KMS-11 (cell line): ENCODE measurements at regions not wholly inside any gene's neighbourhood (a gene's known extent, or its start where the extent isn't known, plus 50 kb on each side); places are given as distances from the start of the nearest gene placed in this dataset.

Source experiments
- H2AFZ ChIP-seq: fragments of 200-600 bp; sonication (generic); 2 replicates; pipeline ENCODE4 v1.6.1; 2016; ENCODE audit warnings: antibody characterized with exemption, mixed run types, low read depth
- H3K27ac ChIP-seq: fragments of 200-600 bp; sonication (generic); 2 replicates; pipeline ENCODE4 v1.6.1; 2016; ENCODE audit warnings: mild to moderate bottlenecking, mixed run types
- H3K27me3 ChIP-seq: fragments of 200-600 bp; sonication (generic); 2 replicates; pipeline ENCODE4 v1.6.1; 2017; ENCODE audit warnings: mild to moderate bottlenecking, low read depth, mixed run types, moderate library complexity; ENCODE audit not compliant: insufficient read depth
- H3K36me3 ChIP-seq: fragments of 200-600 bp; sonication (generic); 2 replicates; pipeline ENCODE4 v1.6.1; 2017; ENCODE audit warnings: mild to moderate bottlenecking, mixed run types; ENCODE audit not compliant: insufficient read depth
- H3K4me1 ChIP-seq: fragments of 200-600 bp; sonication (generic); 2 replicates; pipeline ENCODE4 v1.6.1; 2016; ENCODE audit warnings: mild to moderate bottlenecking, low read depth, mixed run types; ENCODE audit not compliant: poor library complexity, severe bottlenecking
- H3K4me2 ChIP-seq: fragments of 200-600 bp; sonication (generic); 2 replicates; pipeline ENCODE4 v1.7.0; 2016; ENCODE audit warnings: mild to moderate bottlenecking, mixed run types
- H3K4me3 ChIP-seq: fragments of 200-600 bp; sonication (generic); IDR thresholded peaks from 2 replicates; pipeline ENCODE4 v1.6.1; 2017; ENCODE audit warnings: low read depth, low read length, mixed read lengths; ENCODE audit not compliant: insufficient read depth
- H3K79me2 ChIP-seq: fragments of 200-600 bp; sonication (generic); 2 replicates; pipeline ENCODE4 v1.6.1; 2016; ENCODE audit warnings: low read depth, mixed run types; ENCODE audit not compliant: insufficient read depth
- H3K9ac ChIP-seq: fragments of 200-600 bp; sonication (generic); 2 replicates; pipeline ENCODE4 v1.6.1; 2016; ENCODE audit warnings: mild to moderate bottlenecking, mixed run types
- H4K20me1 ChIP-seq: fragments of 200-600 bp; sonication (generic); 2 replicates; pipeline ENCODE4 v1.6.1; 2016; ENCODE audit warnings: mild to moderate bottlenecking, mixed run types; ENCODE audit not compliant: insufficient read depth
- TF ChIP-seq, protein P1 (sequence below): fragments of 200-600 bp; sonication (generic); conservative IDR thresholded peaks from 2 replicates; pipeline ENCODE4 v1.6.1; 2017; ENCODE audit warnings: low read depth, mild to moderate bottlenecking, antibody characterized with exemption, low read length, moderate library complexity, mixed read lengths

DNA sequence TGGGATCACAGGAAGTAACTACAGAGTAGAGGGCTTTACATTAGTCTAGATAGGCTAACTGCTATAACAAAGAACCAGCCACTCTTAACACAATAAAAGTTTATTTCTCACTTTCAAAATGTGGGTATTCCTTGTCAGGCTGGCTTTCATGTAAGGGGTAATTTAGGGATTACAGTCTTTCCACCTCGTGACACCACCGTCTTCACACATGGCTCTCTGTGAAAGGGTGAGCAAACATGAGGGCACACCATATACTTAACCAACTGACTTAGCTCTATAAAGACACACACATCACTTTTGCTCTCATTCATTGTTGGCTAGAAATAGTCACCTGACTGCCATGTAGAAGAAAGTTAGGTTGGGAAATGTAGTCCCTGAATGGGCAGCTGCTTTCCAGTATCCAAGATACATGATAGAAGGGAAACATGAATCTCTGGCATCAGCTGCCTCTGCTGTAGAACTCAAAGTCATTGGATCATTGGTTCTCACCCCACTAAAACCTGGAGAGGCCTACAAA lies 66.1 kb upstream of the CRY1 start:
- Histone ChIP-seq H3K4me2 (no peak overlapping the region), H3K36me3 (no peaks in the 10 kb centered on the region), H3K27me3 (no peaks in the 10 kb centered on the region), H4K20me1 (no peaks in the 10 kb centered on the region), H3K4me1 (no peaks in the 10 kb centered on the region), H2AFZ (no peak overlapping the region), H3K9ac (no peak overlapping the region), H3K27ac (no peak overlapping the region), H3K4me3 (no peak overlapping the region), H3K79me2 (no peaks in the 10 kb centered on the region)
- TF ChIP-seq, protein P1, sequence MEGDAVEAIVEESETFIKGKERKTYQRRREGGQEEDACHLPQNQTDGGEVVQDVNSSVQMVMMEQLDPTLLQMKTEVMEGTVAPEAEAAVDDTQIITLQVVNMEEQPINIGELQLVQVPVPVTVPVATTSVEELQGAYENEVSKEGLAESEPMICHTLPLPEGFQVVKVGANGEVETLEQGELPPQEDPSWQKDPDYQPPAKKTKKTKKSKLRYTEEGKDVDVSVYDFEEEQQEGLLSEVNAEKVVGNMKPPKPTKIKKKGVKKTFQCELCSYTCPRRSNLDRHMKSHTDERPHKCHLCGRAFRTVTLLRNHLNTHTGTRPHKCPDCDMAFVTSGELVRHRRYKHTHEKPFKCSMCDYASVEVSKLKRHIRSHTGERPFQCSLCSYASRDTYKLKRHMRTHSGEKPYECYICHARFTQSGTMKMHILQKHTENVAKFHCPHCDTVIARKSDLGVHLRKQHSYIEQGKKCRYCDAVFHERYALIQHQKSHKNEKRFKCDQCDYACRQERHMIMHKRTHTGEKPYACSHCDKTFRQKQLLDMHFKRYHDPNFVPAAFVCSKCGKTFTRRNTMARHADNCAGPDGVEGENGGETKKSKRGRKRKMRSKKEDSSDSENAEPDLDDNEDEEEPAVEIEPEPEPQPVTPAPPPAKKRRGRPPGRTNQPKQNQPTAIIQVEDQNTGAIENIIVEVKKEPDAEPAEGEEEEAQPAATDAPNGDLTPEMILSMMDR = no peak

DNA sequence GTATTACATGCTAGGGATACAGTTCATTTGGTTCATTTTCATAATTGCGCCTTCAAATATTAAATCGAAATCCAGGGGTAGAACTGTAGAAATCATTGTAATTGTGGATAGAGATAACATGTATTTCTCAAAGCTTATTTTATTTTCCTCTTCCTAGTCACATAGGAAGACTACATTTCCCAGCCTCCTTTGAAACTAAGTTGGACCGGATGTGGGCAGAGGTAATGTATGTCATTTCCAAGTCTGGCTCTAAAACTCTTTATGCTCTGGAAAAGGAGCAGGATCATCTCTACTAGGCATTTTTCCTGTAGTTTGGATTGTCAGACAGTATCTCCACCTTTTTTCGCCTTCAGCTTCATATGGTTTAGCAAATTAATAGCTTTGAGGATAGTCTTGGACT lies 70.1 kb upstream of the CRY1 start:
- Histone ChIP-seq H3K79me2 (no peaks in the 10 kb centered on the region), H3K9ac (no peak overlapping the region), H3K4me1 (no peaks in the 10 kb centered on the region), H3K27me3 (no peaks in the 10 kb centered on the region), H3K36me3 (no peaks in the 10 kb centered on the region), H3K4me3 (no peak overlapping the region), H3K27ac (no peak overlapping the region), H4K20me1 (no peaks in the 10 kb centered on the region), H3K4me2 (no peak overlapping the region), H2AFZ (no peak overlapping the region)
- TF ChIP-seq, protein P1 = no peak

DNA sequence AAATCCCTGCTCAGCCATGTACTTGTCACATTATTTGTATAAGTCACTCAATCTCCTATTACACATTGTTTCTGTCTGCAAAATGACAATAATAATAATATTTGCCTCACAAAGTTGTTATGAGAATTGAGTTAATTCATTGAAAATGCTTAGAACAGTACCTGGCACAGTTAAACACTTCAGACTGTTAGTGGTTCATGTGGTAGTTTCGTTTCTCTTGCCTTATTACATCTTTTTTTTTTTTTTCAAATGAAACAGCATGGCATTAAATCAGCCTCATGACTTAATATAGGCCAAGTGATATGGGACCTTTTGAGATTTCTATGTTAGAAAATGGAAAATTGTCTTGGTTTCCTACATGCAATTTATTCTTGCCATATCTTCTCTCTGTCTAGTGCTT lies 71.0 kb upstream of the CRY1 start:
- no peak overlapping the region for H3K27ac ChIP-seq
- no peaks in the 10 kb centered on the region for H3K4me1 ChIP-seq
- no peak overlapping the region for H2AFZ ChIP-seq
- H3K27me3 ChIP-seq = no peaks in the 10 kb centered on the region
- no peaks in the 10 kb centered on the region for H4K20me1 ChIP-seq
- TF ChIP-seq, protein P1 = no peak
- no peaks in the 10 kb centered on the region for H3K36me3 ChIP-seq
- no peaks in the 10 kb centered on the region for H3K79me2 ChIP-seq
- no peak overlapping the region for H3K4me3 ChIP-seq
- no peak overlapping the region for H3K9ac ChIP-seq
- no peak overlapping the region for H3K4me2 ChIP-seq

DNA sequence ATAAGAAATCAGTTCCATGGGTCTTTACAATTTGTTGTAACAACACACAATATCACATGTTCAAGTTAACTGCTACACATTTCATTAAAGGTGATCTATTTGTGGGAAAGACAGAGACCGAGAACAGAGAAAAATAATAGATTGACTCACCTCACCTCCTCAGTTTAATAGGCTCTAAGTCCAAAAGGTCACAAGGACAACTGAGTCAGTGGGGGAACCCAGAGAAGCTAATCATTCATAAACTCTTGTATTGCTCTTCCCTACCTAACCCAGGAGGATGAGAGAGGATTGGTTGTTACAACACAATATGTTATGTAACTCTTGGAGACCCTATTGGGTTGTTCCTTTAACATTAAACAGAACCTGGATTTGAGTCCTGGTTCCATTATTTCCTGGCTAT lies 72.2 kb upstream of the CRY1 start:
- no peaks in the 10 kb centered on the region for H3K4me1 ChIP-seq
- no peak overlapping the region for H3K4me3 ChIP-seq
- no peak overlapping the region for H3K9ac ChIP-seq
- no peaks in the 10 kb centered on the region for H3K27me3 ChIP-seq
- no peaks in the 10 kb centered on the region for H3K79me2 ChIP-seq
- no peak overlapping the region for H2AFZ ChIP-seq
- H3K27ac ChIP-seq = no peak overlapping the region
- no peaks in the 10 kb centered on the region for H3K36me3 ChIP-seq
- no peak overlapping the region for H3K4me2 ChIP-seq
- TF ChIP-seq, protein P1 = no peak
- no peaks in the 10 kb centered on the region for H4K20me1 ChIP-seq

DNA sequence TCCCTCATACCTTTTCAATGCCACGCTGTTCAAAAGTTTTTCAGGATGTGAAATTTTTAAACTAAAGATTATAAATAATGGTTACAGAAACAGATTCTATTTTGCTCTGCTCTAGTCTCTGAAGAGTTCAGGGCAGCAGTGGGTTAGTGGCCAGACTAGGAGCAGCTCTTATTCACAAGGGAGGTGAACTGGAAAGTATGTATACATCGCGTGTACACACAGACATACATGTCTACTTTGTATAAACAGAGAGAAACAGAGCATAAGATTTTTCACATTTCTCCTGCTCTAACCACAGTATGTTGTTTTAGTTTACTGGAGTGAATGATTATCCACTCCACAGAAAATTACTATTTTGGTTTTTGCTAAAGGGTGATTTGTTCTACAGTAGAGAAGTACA lies 74.4 kb upstream of the CRY1 start:
- Histone ChIP-seq H3K4me3 (no peak overlapping the region), H3K36me3 (no peaks in the 10 kb centered on the region), H3K27me3 (no peaks in the 10 kb centered on the region), H3K4me1 (no peaks in the 10 kb centered on the region), H4K20me1 (no peaks in the 10 kb centered on the region), H3K27ac (no peak overlapping the region), H3K79me2 (no peaks in the 10 kb centered on the region), H2AFZ (no peak overlapping the region), H3K9ac (no peak overlapping the region), H3K4me2 (no peak overlapping the region)
- TF ChIP-seq, protein P1 = no peak
